ENCODE measurements at regions not wholly inside any gene's neighbourhood (a gene's known extent, or its start where the extent isn't known, plus 50 kb on each side); places are given as distances from the start of the nearest gene placed in this dataset.

DNA sequence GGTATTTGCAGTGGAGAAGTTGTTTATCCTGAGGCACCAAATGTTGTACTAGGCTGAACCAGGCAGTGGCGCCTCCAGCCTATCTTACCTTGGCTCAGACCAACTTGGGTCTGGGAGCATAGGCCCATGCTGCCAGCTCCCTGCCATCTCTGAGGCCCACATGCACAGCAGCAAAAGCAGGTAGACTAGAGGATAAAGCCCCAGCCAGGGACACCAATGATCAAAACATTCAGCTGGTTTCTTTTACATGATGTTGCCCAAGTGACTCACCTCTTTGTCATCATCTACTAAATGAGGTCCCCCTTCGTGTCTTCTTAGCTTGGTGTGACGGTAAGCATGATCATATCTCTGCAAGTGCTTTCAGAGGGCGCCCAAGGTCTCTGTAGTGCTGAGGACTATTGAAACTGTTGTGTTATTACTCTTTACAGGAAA lies 112.1 kb upstream of the DRD2 start:
- TF ChIP-seq POLR2AphosphoS5 (IDR thresholded peaks at IDR 0.05; ENCODE audit: low read depth, low read length) (no peak), SIN3A (IDR thresholded peaks at IDR 0.05; ENCODE audit: borderline replicate concordance, insufficient read depth, low read depth, low read length) (no peak)
